ENCODE measurements at regions not wholly inside any gene's neighbourhood (a gene's known extent, or its start where the extent isn't known, plus 50 kb on each side); places are given as distances from the start of the nearest gene placed in this dataset.

- no peak for TF ChIP-seq POLR2AphosphoS5 (IDR thresholded peaks at IDR 0.05; ENCODE audit: low read depth, low read length)
- no peak for TF ChIP-seq SIN3A (IDR thresholded peaks at IDR 0.05; ENCODE audit: borderline replicate concordance, insufficient read depth, low read length)
- TF ChIP-seq REST (IDR thresholded peaks at IDR 0.05; ENCODE audit: insufficient read depth in 1 of 2, low read depth in 2 of 2, low read length in 2 of 2) = no peak
- no peak for TF ChIP-seq FOXP2 (optimal IDR thresholded peaks at IDR 0.05; ENCODE audit: borderline replicate concordance, extremely low read depth, extremely low read length, insufficient read depth)
These were observed 155.9 kb downstream of the FAM174A start for GRCh38 chr5:100691085-100691484.
